ENCODE measurements at regions not wholly inside any gene's neighbourhood (a gene's known extent, or its start where the extent isn't known, plus 50 kb on each side); places are given as distances from the start of the nearest gene placed in this dataset.

DNA sequence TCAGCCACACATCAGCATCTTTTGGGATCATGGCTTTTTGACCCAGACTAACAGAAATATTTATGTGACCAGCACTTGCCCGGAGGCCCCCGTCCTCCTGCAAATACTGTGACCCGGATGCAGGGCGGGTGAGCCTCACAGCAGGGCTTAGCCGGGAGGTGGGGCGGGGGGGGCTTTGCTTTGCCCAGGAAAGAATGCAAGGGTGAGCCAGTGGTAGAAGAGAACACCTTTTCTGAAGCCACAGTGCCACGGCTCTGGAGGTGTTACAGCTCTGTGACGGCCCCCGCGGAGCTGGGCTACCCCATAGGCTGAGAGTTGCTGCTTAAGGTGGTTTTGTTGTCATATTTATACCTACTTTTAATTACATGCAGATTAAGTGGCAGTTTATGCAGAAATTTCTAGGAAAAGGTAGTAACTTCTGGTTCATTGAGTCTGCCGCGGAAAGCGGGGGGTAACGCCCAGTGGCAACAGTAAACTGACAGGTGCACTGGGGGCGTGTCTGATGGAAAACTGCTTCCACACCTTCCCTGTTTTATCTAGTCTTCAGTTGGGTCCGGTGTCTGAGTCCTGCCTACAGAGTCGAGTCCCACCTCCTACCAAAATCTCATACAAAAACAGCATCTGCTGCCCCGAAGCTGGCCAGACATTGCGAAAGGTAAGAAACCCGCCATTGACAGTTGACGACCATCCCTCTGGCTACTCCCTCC is 187.9 kb downstream of the TEX29 start:
- TF ChIP-seq EZH2phosphoT487 (IDR thresholded peaks at IDR 0.05; ENCODE audit: borderline replicate concordance, low read depth, low read length) (no peak), CTCF (conservative IDR thresholded peaks at IDR 0.05; ENCODE audit: low read length) (no peak)
